NCI-H446 treated with DMSO at 0.1 percent for 48 hours (cell line): ENCODE measurements at regions not wholly inside any gene's neighbourhood (a gene's known extent, or its start where the extent isn't known, plus 50 kb on each side); places are given as distances from the start of the nearest gene placed in this dataset.
"Not testable (repeated sequence)": the region's sequence is repeated elsewhere in the genome, so short reads cannot be mapped to it uniquely, and the experiment has no call there.

Source experiments
- DNase-seq: peaks from one replicate; lab custom pipeline; 2025; lab: John Stamatoyannopoulos, UW

- no peak for DNase-seq
Observed at GRCh38 chr11:103731670-103732069, 304.8 kb upstream of the DDI1 start.

GRCh38 chr11:103733889-103734288, 302.6 kb upstream of the DDI1 start:
- no peak for DNase-seq

GRCh38 chr11:103735497-103736032, 300.9 kb upstream of the DDI1 start:
- peak; percentile 55 for DNase-seq

- peak; percentile 33 for DNase-seq
Observed at GRCh38 chr11:103736315-103737036, 300.0 kb upstream of the DDI1 start.

GRCh38 chr11:103737037-103737622, 299.3 kb upstream of the DDI1 start:
- peak; percentile 48 for DNase-seq

- DNase-seq, result peak; percentile 7
Observed at GRCh38 chr11:103737747-103738146, 298.7 kb upstream of the DDI1 start.

- not testable (repeated sequence) for DNase-seq
Observed at GRCh38 chr11:103739074-103739796, 297.2 kb upstream of the DDI1 start.

GRCh38 chr11:103744496-103745153, 291.8 kb upstream of the DDI1 start:
- no peak for DNase-seq

GRCh38 chr11:103749158-103749557, 287.3 kb upstream of the DDI1 start:
- no peak for DNase-seq

- no peak for DNase-seq
Observed at GRCh38 chr11:103768816-103769215, 267.6 kb upstream of the DDI1 start.

GRCh38 chr11:103773059-103773458, 263.4 kb upstream of the DDI1 start:
- no peak for DNase-seq

GRCh38 chr11:103773537-103773936, 262.9 kb upstream of the DDI1 start:
- DNase-seq, result no peak

GRCh38 chr11:103779054-103779453, 257.4 kb upstream of the DDI1 start:
- no peak for DNase-seq

- peak; percentile 56 for DNase-seq
Observed at GRCh38 chr11:103789952-103790351, 246.5 kb upstream of the DDI1 start.

GRCh38 chr11:103792981-103793468, 243.4 kb upstream of the DDI1 start:
- no peak for DNase-seq

- DNase-seq, result no peak
Observed at GRCh38 chr11:103794262-103794661, 242.2 kb upstream of the DDI1 start.

GRCh38 chr11:103798026-103798425, 238.4 kb upstream of the DDI1 start:
- DNase-seq, result no peak

GRCh38 chr11:103798446-103798845, 238.0 kb upstream of the DDI1 start:
- DNase-seq, result no peak

GRCh38 chr11:103800406-103801114, 235.9 kb upstream of the DDI1 start:
- no peak for DNase-seq

- no peak for DNase-seq
Observed at GRCh38 chr11:103803062-103803461, 233.4 kb upstream of the DDI1 start.

GRCh38 chr11:103805688-103806009, 230.8 kb upstream of the DDI1 start:
- DNase-seq, result no peak
